ENCODE measurements at regions not wholly inside any gene's neighbourhood (a gene's known extent, or its start where the extent isn't known, plus 50 kb on each side); places are given as distances from the start of the nearest gene placed in this dataset.
A peak's percentile ranks its signal among the peaks of the same experiment; 100 is the strongest.

- no peak overlapping the region for H2AFZ ChIP-seq (ENCODE audit: low read length)
These were observed 464.7 kb upstream of the COX7C start for GRCh38 chr5:86152988-86153560.

More at GRCh38 chr5:86152988-86153560, 464.7 kb upstream of the COX7C start:
- WGBS (ENCODE audit: extremely low coverage, insufficient read length, low lambda C conversion rate), result no CpG with 5 or more reads among the region's 3 CpGs
- Histone ChIP-seq H3T11ph (ENCODE audit: low read length) (no peak overlapping the region), H4K20me1 (ENCODE audit: control insufficient read depth, insufficient read depth, insufficient read length) (no peaks in the 10 kb centered on the region), H3K4me1 (ENCODE audit: insufficient read depth, low read length) (no peaks in the 10 kb centered on the region; the same call in 1 of the 2 replicates), H4K91ac (ENCODE audit: insufficient read length, low read depth, low read length) (no peak overlapping the region), H2BK5ac (ENCODE audit: insufficient read length, low read length) (no peak overlapping the region), H3K14ac (ENCODE audit: insufficient read depth, low read length) (no peak overlapping the region), H3K79me2 (ENCODE audit: insufficient read depth, low read length) (no peaks in the 10 kb centered on the region), H3K4me2 (ENCODE audit: insufficient read depth, insufficient read length, low read length) (no peak overlapping the region), H3K27me3 (ENCODE audit: insufficient read depth, low read length) (no peaks in the 10 kb centered on the region), H2BK12ac (ENCODE audit: insufficient read length, low read depth, low read length) (no peak overlapping the region), H3K23ac (ENCODE audit: insufficient read length, low read depth, low read length) (no peak overlapping the region), H2BK20ac (ENCODE audit: low read depth, low read length, poor library complexity, severe bottlenecking) (no peak overlapping the region), H3K27ac (ENCODE audit: insufficient read length, low read depth, low read length) (no peak overlapping the region), H3K23me2 (ENCODE audit: insufficient read length, low read depth, low read length, poor library complexity, severe bottlenecking) (no peaks in the 10 kb centered on the region), H4K8ac (replicated peaks; ENCODE audit: insufficient read length, low read depth, low read length) (no peak overlapping the region), H3K18ac (ENCODE audit: insufficient read length, low read depth, low read length) (no peak overlapping the region), H3K9ac (ENCODE audit: extremely low read depth, insufficient read length, low read length) (no peak overlapping the region), H3K56ac (ENCODE audit: insufficient read length, low read depth, low read length) (no peak overlapping the region), H4K5ac (ENCODE audit: insufficient read length, low read depth, low read length) (no peak overlapping the region), H3K4ac (ENCODE audit: low read depth, low read length) (no peak overlapping the region), H3K9me3 (ENCODE audit: control insufficient read depth, low read depth, low read length) (no peaks in the 10 kb centered on the region), H2BK15ac (ENCODE audit: low read depth, low read length) (no peak overlapping the region), H2AK5ac (ENCODE audit: insufficient read length, low read length) (no peak overlapping the region), H3K79me1 (ENCODE audit: insufficient read depth, low read depth, low read length, poor library complexity, severe bottlenecking) (no peaks in the 10 kb centered on the region), H2BK120ac (ENCODE audit: low read depth, low read length, poor library complexity, severe bottlenecking) (no peak overlapping the region)
- H3K4me3 Mint-ChIP-seq, result no peak overlapping the region
- H3K27me3 Mint-ChIP-seq (ENCODE audit: low read depth), result no peaks in the 10 kb centered on the region
- H3K4me1 Mint-ChIP-seq, result no peaks in the 10 kb centered on the region
- H3K27ac Mint-ChIP-seq, result peak overlapping the region in 1 of 3 experiments; percentile 31; a peak in 1 of 7 replicates
- no peak for DNase-seq
- H3K36me3 Mint-ChIP-seq (ENCODE audit: insufficient read depth in 1 of 3, low read depth in 3 of 3), result no peaks in the 10 kb centered on the region
- no peak for TF ChIP-seq CTCF (conservative IDR thresholded peaks at IDR 0.05)
- no peaks in the 10 kb centered on the region for H3K9me3 Mint-ChIP-seq

Data from H9 (cell line).